Uterus (tissue), 2 donors: ENCODE measurements at regions not wholly inside any gene's neighbourhood (a gene's known extent, or its start where the extent isn't known, plus 50 kb on each side); places are given as distances from the start of the nearest gene placed in this dataset.
"Not testable (repeated sequence)": the region's sequence is repeated elsewhere in the genome, so short reads cannot be mapped to it uniquely, and the experiment has no call there.

Experiments used
- POLR2A ChIP-seq, 2 donors: fragments of 450-650 bp; IDR thresholded peaks; one replicate each; pipeline ENCODE4 v1.6.1; 2016; ENCODE audit warnings: antibody characterized with exemption in 2 of 2, mild to moderate bottlenecking in 1 of 2, moderate library complexity in 1 of 2
- TF ChIP-seq, protein P1 (sequence below), 4 experiments: fragments of 200-600 bp in 2 of 4; fragments of 450-650 bp in 2 of 4; sonication (generic) in 2 of 4; IDR thresholded peaks; one replicate each; pipeline ENCODE4 v1.5.1; 2016 to 2019; ENCODE audit warnings: antibody characterized with exemption in 4 of 4, mild to moderate bottlenecking in 2 of 4, moderate library complexity in 1 of 4

DNA sequence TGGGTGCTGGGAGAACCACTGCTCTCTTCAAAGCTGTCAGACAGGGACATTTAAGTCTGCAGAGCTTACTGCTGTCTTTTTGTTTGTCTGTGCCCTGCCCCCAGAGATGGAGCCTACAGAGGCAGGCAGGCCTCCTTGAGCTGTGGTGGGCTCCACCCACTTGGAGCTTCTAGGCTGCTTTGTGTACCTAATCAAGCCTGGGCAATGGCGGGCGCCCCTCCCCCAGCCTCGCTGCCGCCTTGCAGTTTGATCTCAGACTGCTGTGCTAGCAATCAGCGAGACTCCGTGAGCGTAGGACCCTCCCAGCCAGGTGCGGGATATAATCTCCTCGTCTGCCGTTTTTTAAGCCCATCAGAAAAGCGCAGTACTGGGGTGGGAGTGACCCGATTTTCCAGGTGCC, 125.6 kb upstream of the LRATD1 start:
- TF ChIP-seq, protein P1, sequence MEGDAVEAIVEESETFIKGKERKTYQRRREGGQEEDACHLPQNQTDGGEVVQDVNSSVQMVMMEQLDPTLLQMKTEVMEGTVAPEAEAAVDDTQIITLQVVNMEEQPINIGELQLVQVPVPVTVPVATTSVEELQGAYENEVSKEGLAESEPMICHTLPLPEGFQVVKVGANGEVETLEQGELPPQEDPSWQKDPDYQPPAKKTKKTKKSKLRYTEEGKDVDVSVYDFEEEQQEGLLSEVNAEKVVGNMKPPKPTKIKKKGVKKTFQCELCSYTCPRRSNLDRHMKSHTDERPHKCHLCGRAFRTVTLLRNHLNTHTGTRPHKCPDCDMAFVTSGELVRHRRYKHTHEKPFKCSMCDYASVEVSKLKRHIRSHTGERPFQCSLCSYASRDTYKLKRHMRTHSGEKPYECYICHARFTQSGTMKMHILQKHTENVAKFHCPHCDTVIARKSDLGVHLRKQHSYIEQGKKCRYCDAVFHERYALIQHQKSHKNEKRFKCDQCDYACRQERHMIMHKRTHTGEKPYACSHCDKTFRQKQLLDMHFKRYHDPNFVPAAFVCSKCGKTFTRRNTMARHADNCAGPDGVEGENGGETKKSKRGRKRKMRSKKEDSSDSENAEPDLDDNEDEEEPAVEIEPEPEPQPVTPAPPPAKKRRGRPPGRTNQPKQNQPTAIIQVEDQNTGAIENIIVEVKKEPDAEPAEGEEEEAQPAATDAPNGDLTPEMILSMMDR (IDR thresholded peaks at IDR 0.05): not testable (repeated sequence)
- not testable (repeated sequence) for TF ChIP-seq POLR2A (IDR thresholded peaks at IDR 0.05)
